ENCODE measurements at regions not wholly inside any gene's neighbourhood (a gene's known extent, or its start where the extent isn't known, plus 50 kb on each side); places are given as distances from the start of the nearest gene placed in this dataset.

DNA sequence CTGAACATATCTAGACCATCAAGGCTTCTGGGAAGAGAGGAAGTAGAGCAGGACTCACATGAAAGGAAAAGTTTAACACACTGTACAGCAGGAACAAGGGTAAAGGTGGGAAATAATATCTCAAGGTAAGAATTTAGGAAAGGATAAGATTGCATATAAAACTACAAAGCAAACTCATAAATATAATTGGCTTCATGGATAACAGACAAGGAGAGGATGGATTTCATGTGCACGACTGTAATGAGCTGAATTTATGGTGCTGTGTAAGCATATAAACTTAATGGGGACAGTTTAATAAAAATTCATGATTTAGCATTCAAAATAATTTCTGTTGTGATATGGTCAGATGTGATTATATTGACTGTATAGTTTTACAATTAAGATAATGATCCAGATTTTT lies 298.0 kb downstream of the GXYLT1 start:
- no peak overlapping the region for H3K4me3 ChIP-seq (ENCODE audit: low read depth, low read length)
- DNase-seq (ENCODE audit: low read depth): no peak
- TF ChIP-seq, protein P1, sequence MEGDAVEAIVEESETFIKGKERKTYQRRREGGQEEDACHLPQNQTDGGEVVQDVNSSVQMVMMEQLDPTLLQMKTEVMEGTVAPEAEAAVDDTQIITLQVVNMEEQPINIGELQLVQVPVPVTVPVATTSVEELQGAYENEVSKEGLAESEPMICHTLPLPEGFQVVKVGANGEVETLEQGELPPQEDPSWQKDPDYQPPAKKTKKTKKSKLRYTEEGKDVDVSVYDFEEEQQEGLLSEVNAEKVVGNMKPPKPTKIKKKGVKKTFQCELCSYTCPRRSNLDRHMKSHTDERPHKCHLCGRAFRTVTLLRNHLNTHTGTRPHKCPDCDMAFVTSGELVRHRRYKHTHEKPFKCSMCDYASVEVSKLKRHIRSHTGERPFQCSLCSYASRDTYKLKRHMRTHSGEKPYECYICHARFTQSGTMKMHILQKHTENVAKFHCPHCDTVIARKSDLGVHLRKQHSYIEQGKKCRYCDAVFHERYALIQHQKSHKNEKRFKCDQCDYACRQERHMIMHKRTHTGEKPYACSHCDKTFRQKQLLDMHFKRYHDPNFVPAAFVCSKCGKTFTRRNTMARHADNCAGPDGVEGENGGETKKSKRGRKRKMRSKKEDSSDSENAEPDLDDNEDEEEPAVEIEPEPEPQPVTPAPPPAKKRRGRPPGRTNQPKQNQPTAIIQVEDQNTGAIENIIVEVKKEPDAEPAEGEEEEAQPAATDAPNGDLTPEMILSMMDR (IDR thresholded peaks at IDR 0.05; ENCODE audit: insufficient read depth, low read depth, low read length, missing control alignments): no peak

DNA sequence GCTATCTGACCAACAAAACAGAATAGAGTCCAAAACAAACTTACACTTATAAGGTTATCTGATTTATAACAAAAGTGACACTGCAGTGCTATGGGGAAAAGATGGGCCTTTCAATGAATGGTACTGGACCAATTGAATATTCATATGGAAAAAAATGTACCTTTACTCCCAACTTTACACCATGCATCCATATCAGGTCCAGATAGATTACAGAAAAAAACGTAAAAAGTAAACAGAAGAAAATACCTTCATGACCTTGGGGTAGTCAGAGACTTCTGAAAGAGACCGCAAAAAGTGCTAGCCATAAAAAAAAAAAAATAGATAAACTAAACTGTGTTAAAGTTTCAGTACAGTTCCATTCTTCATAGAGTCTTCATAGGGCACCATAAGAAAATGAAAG lies 308.3 kb downstream of the GXYLT1 start:
- DNase-seq (ENCODE audit: low read depth): no peak
- TF ChIP-seq, protein P1 (IDR thresholded peaks at IDR 0.05; ENCODE audit: insufficient read depth, low read depth, low read length, missing control alignments): no peak
- no peak overlapping the region for H3K4me3 ChIP-seq (ENCODE audit: low read depth, low read length)

DNA sequence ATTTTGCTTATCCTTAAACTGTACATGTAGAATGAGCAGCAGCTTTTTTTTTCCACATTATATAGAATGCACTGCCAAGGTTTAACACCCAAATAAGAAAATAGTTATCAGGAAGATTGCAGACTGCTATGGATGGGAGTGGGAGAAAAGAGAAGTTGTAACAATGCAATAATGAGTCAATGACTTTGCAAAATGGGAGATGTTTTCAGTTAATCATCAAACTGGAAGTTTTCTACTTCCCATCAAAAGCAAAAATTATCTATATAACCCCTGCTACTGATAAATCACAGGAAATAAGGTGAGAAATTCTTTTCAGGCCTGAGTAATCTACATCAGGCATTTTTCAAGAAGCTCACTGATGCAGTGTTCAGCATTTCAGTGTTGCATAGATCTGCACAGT lies 309.1 kb downstream of the GXYLT1 start:
- TF ChIP-seq, protein P1 (IDR thresholded peaks at IDR 0.05; ENCODE audit: insufficient read depth, low read depth, low read length, missing control alignments): no peak
- DNase-seq (ENCODE audit: low read depth): no peak
- H3K4me3 ChIP-seq (ENCODE audit: low read depth, low read length): no peak overlapping the region

DNA sequence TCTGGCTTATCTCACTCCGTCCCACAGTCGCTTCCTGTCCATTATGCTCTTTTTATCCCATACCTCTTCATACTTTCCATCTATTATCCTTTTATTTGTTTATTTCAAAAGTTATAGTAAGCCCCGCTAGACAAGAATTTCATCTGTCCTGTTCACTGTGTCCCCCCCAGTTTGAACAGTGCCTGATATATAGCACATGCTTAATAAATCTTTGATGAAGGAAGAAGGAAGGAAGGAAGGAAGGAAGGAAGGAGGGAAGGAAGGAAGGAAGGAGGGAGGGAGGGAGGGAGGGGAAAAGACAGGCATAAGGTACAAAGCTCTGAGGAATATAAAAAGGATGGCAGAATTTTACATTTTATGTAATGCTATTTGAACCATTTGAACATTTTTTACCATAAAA lies 324.7 kb downstream of the GXYLT1 start:
- TF ChIP-seq, protein P1 (IDR thresholded peaks at IDR 0.05; ENCODE audit: insufficient read depth, low read depth, low read length, missing control alignments): no peak
- DNase-seq (ENCODE audit: low read depth): no peak

DNA sequence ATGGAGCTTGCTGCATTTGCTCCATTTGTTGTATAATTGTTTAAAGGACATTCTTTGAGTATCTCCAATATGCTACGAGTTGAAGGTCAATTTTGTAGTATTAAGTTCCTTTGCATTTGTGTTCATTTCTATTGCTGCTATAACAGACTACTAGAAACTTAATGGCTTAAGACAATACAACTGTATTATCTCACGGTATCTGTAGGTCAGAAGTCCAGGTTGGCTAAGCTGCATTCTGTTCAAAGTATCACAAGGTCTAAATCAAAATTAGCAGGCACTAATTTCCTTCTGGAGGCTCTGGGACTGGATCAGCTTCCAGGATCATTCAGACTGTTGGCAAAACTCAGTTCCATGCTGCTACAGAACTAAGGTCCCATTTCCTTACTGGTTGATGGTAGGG lies 340.6 kb downstream of the GXYLT1 start:
- no peak for DNase-seq (ENCODE audit: low read depth)
- TF ChIP-seq, protein P1 (IDR thresholded peaks at IDR 0.05; ENCODE audit: insufficient read depth, low read depth, low read length, missing control alignments): no peak
- no peak overlapping the region for H3K4me3 ChIP-seq (ENCODE audit: low read depth, low read length)

More for the DNA sequence above, 324.7 kb downstream of the GXYLT1 start:
- no peak overlapping the region for H3K4me3 ChIP-seq (ENCODE audit: low read depth, low read length)

DNA sequence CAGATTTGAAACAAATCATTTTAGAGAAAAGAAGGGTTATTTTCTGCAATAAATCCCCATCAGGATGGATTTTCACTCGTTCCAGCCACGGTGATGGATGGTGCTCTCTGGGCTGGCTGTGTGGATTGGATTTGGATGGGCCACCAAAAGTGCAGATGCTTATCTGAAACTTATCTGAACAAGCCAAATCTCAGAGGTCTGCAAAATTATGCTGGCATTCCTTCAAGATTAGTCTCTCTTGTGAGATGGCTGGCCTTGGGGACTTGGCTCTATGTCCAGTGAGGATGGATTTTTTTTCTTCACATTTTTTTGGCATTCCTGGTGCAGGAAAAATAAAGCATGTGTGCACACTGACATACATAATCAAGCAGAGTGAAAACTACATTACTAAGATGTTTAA lies 341.9 kb downstream of the GXYLT1 start:
- no peak for DNase-seq (ENCODE audit: low read depth)
- TF ChIP-seq, protein P1 (IDR thresholded peaks at IDR 0.05; ENCODE audit: insufficient read depth, low read depth, low read length, missing control alignments): no peak
- H3K4me3 ChIP-seq (ENCODE audit: low read depth, low read length): no peak overlapping the region

DNA sequence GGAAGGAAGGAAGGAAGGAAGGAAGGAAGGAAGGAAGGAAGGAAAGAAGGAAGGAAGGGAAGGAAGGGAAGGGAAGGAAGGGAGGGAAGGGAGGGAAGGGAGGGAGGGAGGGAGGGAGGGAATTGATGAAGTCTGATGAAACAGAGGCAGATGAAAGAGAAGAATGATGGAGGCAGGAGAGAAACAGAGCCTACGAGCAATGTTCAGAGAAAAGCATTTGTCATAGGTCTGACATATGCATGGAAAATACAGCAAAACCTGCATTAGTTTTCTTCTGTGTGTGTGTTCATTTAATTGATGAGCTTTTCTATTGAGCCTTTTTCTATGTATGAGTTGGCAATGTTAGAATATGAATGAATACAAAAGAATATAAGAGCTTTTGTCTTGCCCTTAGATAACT lies 343.4 kb downstream of the GXYLT1 start:
- no peak overlapping the region for H3K4me3 ChIP-seq (ENCODE audit: low read depth, low read length)
- TF ChIP-seq, protein P1 (IDR thresholded peaks at IDR 0.05; ENCODE audit: insufficient read depth, low read depth, low read length, missing control alignments): no peak
- no peak for DNase-seq (ENCODE audit: low read depth)
